B cell (primary cell): ENCODE measurements at regions not wholly inside any gene's neighbourhood (a gene's known extent, or its start where the extent isn't known, plus 50 kb on each side); places are given as distances from the start of the nearest gene placed in this dataset.

Experiments used
- CTCF ChIP-seq: fragments of 200-600 bp; IDR thresholded peaks from one replicate; pipeline ENCODE4 v1.8.0; 2022; ENCODE audit warnings: antibody characterized with exemption, mild to moderate bottlenecking
- EZH2 ChIP-seq: IDR thresholded peaks from 2 replicates; pipeline ENCODE4 v1.6.1; 2012; ENCODE audit warnings: borderline replicate concordance, low read depth, mild to moderate bottlenecking, moderate library complexity, low read length; ENCODE audit not compliant: insufficient read depth, poor library complexity, severe bottlenecking

GRCh38 chr12:85641796-85642195, 194.4 kb downstream of the RASSF9 start:
- TF ChIP-seq CTCF (no peak), EZH2 (no peak)
